Loucy (cell line): ENCODE measurements at regions not wholly inside any gene's neighbourhood (a gene's known extent, or its start where the extent isn't known, plus 50 kb on each side); places are given as distances from the start of the nearest gene placed in this dataset.

ENCODE experiments used
- H2AFZ ChIP-seq: fragments of 200-600 bp; sonication (generic); 2 replicates; pipeline ENCODE4 v1.6.0; 2016; ENCODE audit warnings: antibody characterized with exemption, mild to moderate bottlenecking, low read length, moderate library complexity
- H3F3A ChIP-seq: fragments of 200-600 bp; 2 replicates; pipeline ENCODE4 v1.6.0; 2016; ENCODE audit warnings: antibody characterized with exemption, low read depth, mild to moderate bottlenecking
- H3K27me3 ChIP-seq: fragments of 200-600 bp; sonication (generic); 2 replicates; pipeline ENCODE4 v1.6.1; 2014; ENCODE audit warnings: low read length, mild to moderate bottlenecking; ENCODE audit not compliant: insufficient read depth, poor library complexity, severe bottlenecking
- H3K36me3 ChIP-seq: fragments of 200-600 bp; sonication (generic); 2 replicates; pipeline ENCODE4 v1.6.1; 2016; ENCODE audit warnings: low read length; ENCODE audit not compliant: insufficient read depth
- H3K4me1 ChIP-seq: fragments of 200-600 bp; sonication (generic); 2 replicates; pipeline ENCODE4 v1.5.1; 2014; ENCODE audit warnings: low read length, mild to moderate bottlenecking; ENCODE audit not compliant: insufficient read depth, poor library complexity, severe bottlenecking
- H3K4me2 ChIP-seq: fragments of 200-600 bp; sonication (generic); 2 replicates; pipeline ENCODE4 v1.6.0; 2014; ENCODE audit warnings: antibody characterized with exemption, low read length, low read depth, mild to moderate bottlenecking; ENCODE audit not compliant: poor library complexity, severe bottlenecking
- H3K4me3 ChIP-seq: fragments of 200-600 bp; sonication (generic); 2 replicates; pipeline ENCODE4 v1.5.1; 2014; ENCODE audit warnings: low read length, mild to moderate bottlenecking, mixed read lengths; ENCODE audit not compliant: poor library complexity, severe bottlenecking
- H3K79me2 ChIP-seq: fragments of 200-600 bp; sonication (generic); 2 replicates; pipeline ENCODE4 v1.6.1; 2014; ENCODE audit warnings: low read length; ENCODE audit not compliant: insufficient read depth
- H3K9ac ChIP-seq: fragments of 200-600 bp; sonication (generic); 2 replicates; pipeline ENCODE4 v1.6.0; 2014; ENCODE audit warnings: mild to moderate bottlenecking, low read depth, low read length, moderate library complexity; ENCODE audit not compliant: poor library complexity, severe bottlenecking
- H3K9me2 ChIP-seq: fragments of 200-600 bp; sonication (generic); replicated peaks from 2 replicates; pipeline ENCODE4 v1.6.1; 2016; ENCODE audit warnings: low read depth, low read length, mixed read lengths
- H3K9me3 ChIP-seq: fragments of 200-600 bp; sonication (generic); 2 replicates; pipeline ENCODE4 v1.6.1; 2014; ENCODE audit warnings: mild to moderate bottlenecking, antibody characterized with exemption, low read length, low read depth; ENCODE audit not compliant: insufficient read depth
- H4K20me1 ChIP-seq: fragments of 200-600 bp; sonication (generic); 2 replicates; pipeline ENCODE4 v1.6.0; 2014; ENCODE audit warnings: antibody characterized with exemption, low read length, mild to moderate bottlenecking; ENCODE audit not compliant: insufficient read depth, poor library complexity, severe bottlenecking
- CTCF ChIP-seq: fragments of 200-600 bp; sonication (generic); conservative IDR thresholded peaks from 2 replicates; pipeline ENCODE4 v1.5.1; 2014; ENCODE audit warnings: mild to moderate bottlenecking, antibody characterized with exemption, low read length
- EZH2phosphoT487 ChIP-seq: fragments of 200-600 bp; IDR thresholded peaks from 2 replicates; pipeline ENCODE4 v1.6.1; 2018; ENCODE audit warnings: antibody characterized with exemption, mild to moderate bottlenecking, moderate library complexity, borderline replicate concordance

GRCh38 chr4:71187404-71188155 is 151.2 kb upstream of the SLC4A4 start:
- Histone ChIP-seq H4K20me1 (peaks cover 5% of the 10 kb centered on the region), H3F3A (peaks cover 4% of the 10 kb centered on the region; the same call in 1 of the 2 replicates), H3K27me3 (no peaks in the 10 kb centered on the region), H3K79me2 (peaks cover 53% of the 10 kb centered on the region), H3K9me2 (no peaks in the 10 kb centered on the region), H3K9me3 (no peaks in the 10 kb centered on the region), H3K9ac (peak overlapping the region; percentile 80), H3K4me1 (peaks cover 61% of the 10 kb centered on the region), H3K4me2 (peak overlapping the region; percentile 91), H3K4me3 (peak overlapping the region; percentile 81), H3K36me3 (no peaks in the 10 kb centered on the region), H2AFZ (peak overlapping the region; percentile 74)
- no peak for TF ChIP-seq EZH2phosphoT487
- TF ChIP-seq CTCF = no peak

- H3K36me3 ChIP-seq = no peaks in the 10 kb centered on the region
- peak overlapping the region; percentile 80 for H3K9ac ChIP-seq
- no peak for TF ChIP-seq EZH2phosphoT487
- peak; percentile 47 for TF ChIP-seq CTCF
- peaks cover 65% of the 10 kb centered on the region for H3K4me1 ChIP-seq
- no peaks in the 10 kb centered on the region for H3K27me3 ChIP-seq
- peak overlapping the region; percentile 74 for H2AFZ ChIP-seq
- H3K4me3 ChIP-seq = peak overlapping the region; percentile 81
- H3K9me3 ChIP-seq = no peaks in the 10 kb centered on the region
- H3K4me2 ChIP-seq = peak overlapping the region; percentile 91
- peaks cover 59% of the 10 kb centered on the region for H3K79me2 ChIP-seq
- peaks cover 5% of the 10 kb centered on the region for H4K20me1 ChIP-seq
- peaks cover 4% of the 10 kb centered on the region; the same call in 1 of the 2 replicates for H3F3A ChIP-seq
- no peaks in the 10 kb centered on the region for H3K9me2 ChIP-seq
Measured at GRCh38 chr4:71188156-71188640, 150.6 kb upstream of the SLC4A4 start.

GRCh38 chr4:71188951-71189350 is 149.9 kb upstream of the SLC4A4 start:
- Histone ChIP-seq H3K9me3 (no peaks in the 10 kb centered on the region), H3K4me2 (peak overlapping the region; percentile 91), H3K4me1 (peaks cover 72% of the 10 kb centered on the region), H4K20me1 (peaks cover 5% of the 10 kb centered on the region), H3K4me3 (peak overlapping the region; percentile 81), H3F3A (peaks cover 4% of the 10 kb centered on the region; the same call in 1 of the 2 replicates), H3K27me3 (no peaks in the 10 kb centered on the region), H3K9ac (peak overlapping the region; percentile 80), H3K9me2 (no peaks in the 10 kb centered on the region), H3K36me3 (no peaks in the 10 kb centered on the region), H3K79me2 (peaks cover 66% of the 10 kb centered on the region), H2AFZ (no peak overlapping the region)
- TF ChIP-seq EZH2phosphoT487 (no peak), CTCF (no peak)
